Epithelial cell of proximal tubule (primary cell): ENCODE measurements at regions not wholly inside any gene's neighbourhood (a gene's known extent, or its start where the extent isn't known, plus 50 kb on each side); places are given as distances from the start of the nearest gene placed in this dataset.
"Not testable (repeated sequence)": the region's sequence is repeated elsewhere in the genome, so short reads cannot be mapped to it uniquely, and the experiment has no call there.

ENCODE experiments used
- DNase-seq: peaks from one replicate; pipeline ENCODE4 v3.0.0-alpha.2; 2011; ENCODE audit warnings: low read depth
- H3K4me3 ChIP-seq: 2 replicates; pipeline ENCODE4 v1.5.1; 2011; ENCODE audit warnings: low read depth, mild to moderate bottlenecking, low read length
- TF ChIP-seq, protein P1 (sequence below): conservative IDR thresholded peaks from 2 replicates; pipeline ENCODE4 v1.5.1; 2012; ENCODE audit warnings: low read depth, mild to moderate bottlenecking, low read length

DNA sequence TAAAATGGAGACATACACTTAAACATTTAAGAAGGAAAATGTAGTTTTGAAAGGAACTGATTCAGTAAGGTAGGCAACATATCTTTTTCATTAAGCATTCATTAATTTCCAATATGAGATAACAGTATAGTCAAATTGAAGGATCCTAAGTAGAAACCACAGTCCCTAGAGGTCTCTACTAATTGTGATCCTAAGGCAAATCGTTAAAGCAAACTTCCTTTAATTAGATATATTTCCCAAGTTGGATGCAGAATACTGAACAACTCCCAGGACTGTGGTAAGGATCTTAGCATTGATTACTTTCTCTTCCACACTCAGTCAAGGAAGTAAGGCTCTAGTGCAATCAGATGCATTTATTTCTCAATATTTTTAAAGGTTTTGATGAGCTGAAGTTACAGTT, 604.1 kb upstream of the GJE1 start:
- DNase-seq = no peak
- H3K4me3 ChIP-seq = no peak overlapping the region
- TF ChIP-seq, protein P1, sequence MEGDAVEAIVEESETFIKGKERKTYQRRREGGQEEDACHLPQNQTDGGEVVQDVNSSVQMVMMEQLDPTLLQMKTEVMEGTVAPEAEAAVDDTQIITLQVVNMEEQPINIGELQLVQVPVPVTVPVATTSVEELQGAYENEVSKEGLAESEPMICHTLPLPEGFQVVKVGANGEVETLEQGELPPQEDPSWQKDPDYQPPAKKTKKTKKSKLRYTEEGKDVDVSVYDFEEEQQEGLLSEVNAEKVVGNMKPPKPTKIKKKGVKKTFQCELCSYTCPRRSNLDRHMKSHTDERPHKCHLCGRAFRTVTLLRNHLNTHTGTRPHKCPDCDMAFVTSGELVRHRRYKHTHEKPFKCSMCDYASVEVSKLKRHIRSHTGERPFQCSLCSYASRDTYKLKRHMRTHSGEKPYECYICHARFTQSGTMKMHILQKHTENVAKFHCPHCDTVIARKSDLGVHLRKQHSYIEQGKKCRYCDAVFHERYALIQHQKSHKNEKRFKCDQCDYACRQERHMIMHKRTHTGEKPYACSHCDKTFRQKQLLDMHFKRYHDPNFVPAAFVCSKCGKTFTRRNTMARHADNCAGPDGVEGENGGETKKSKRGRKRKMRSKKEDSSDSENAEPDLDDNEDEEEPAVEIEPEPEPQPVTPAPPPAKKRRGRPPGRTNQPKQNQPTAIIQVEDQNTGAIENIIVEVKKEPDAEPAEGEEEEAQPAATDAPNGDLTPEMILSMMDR = no peak

DNA sequence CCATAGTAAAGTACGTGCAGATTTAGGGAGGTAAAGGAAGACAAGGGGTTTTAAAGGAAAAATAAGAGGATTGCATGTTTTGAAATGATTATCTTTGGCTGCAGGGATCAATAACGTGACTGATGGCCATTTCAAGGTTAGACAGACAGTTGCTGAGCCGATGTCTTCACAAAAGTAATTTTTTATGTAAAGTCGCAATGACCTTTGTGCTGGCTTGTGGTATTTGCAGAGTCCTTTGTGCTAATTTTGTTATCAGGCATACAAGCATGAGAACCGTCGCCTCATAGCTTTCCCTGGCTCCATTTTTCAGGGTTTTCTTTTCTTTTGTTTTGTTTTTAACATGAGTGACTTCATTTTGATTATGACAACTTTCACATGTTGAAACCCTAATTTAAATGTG, 605.7 kb upstream of the GJE1 start:
- H3K4me3 ChIP-seq = no peak overlapping the region
- TF ChIP-seq, protein P1 = no peak
- DNase-seq = no peak

DNA sequence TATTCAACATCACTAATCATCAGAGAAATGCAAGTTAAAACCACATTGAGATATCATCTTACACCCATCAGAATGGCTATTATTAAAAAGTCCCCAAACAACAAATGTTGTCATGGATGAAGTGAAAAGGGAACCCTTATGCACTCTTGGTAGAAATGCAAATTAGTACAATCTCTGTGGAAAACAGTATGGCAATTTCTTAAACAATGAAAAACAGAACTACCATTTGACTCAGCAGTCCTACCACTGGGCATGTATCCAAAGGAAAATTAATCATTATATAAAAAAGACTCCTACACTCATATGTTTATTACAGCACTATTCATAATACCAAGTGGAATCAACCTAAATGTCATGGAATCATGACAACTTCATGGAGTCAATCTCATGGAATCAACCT, 611.3 kb upstream of the GJE1 start:
- TF ChIP-seq, protein P1 = no peak
- no peak overlapping the region for H3K4me3 ChIP-seq
- DNase-seq = no peak

DNA sequence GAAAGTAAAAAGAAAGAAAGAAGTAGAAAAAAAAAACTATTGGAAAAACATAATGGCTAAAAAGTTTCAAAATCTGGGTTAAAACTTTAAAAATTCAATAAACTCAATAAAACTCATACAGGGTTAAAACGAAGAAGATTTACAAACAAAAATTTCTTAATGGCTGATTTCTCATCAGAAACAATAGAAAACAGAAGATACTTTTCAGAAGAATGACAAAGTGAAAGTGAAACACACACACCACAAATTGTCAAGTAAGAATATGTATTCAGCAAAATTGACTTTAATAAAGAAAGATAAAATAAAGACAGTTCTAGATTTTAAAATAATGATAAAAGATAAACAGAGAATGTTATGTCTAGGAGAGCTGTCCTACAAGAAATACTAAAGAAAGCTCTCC, 618.9 kb upstream of the GJE1 start:
- DNase-seq = no peak
- H3K4me3 ChIP-seq = peak overlapping the region; percentile 8
- TF ChIP-seq, protein P1 = no peak

DNA sequence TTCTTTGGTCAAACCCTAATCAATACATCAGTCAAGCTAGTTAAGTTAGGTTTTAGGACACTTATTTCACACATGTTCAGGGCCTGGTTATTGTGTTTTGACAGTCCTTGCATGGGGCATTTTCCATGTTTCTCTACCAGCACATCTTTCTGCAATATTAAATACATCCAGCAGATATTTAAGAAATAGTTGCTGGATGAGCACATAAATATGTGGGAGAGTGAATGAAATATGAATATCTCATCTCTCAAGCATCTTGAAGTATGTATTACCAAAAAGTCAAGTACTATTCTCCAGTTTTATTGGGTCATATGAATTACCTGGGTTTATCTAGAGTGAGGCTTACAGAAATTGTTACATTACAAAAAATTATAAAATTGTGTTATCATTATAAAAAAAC, 621.9 kb upstream of the GJE1 start:
- H3K4me3 ChIP-seq = no peak overlapping the region
- TF ChIP-seq, protein P1 = no peak
- no peak for DNase-seq

DNA sequence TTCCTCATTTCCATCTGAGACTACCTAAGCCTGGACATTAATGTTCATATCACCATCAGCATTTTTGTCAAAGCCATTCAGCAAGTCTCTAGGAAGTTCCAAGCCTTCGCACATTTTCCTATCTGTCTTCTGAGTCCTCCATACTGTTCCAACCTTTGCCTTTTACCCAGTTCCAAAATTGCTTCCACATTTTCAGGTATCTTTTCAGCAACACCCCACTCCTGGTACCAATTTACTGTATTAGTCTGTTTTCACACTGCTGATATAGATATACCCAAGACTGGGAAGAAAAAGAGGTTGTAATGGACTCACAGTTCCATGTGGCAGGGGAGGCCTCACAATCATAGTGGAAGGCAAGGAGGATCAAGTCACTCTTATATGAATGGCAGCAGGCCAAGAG, 626.7 kb upstream of the GJE1 start:
- not testable (repeated sequence) for H3K4me3 ChIP-seq, DNase-seq

DNA sequence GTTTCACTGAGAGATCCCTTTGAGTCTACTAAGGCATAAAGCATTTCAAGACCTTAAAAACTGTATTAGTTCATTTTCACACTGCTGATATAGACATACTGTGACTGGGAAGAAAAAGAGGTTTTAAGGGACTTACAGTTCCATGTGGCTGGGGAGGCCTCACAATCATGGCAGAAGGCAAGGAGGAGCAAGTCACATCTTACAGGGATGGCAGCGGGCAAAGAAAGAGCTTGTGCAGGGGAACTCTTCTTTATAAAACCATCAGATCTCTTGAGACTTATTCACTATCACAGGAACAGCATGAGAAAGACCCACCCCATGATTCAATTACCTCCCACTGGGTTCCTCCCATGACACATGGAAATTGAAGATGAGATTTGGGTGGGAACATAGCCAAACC, 628.4 kb upstream of the GJE1 start:
- DNase-seq, H3K4me3 ChIP-seq: not testable (repeated sequence)

DNA sequence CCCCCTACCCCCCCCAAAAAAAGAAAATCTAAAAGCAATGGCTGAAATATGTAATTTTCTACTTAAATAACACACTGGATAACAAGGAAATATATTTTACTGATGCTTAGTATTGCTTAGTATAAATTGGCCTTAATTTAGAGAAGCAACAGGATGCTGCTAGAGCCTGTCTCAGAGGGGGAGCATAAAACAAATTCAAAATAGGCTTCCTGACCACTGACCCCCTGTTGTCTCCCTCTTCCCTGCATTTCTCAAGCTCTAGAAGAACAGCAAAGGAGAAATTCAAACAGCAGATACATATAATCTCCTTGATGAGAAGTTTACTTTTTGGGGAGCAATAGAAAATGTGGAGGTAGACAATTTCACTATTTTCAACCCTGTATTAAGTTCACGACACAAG, 631.1 kb upstream of the GJE1 start:
- TF ChIP-seq, protein P1 = no peak
- DNase-seq = no peak
- H3K4me3 ChIP-seq = no peak overlapping the region
